A549 (cell line): ENCODE measurements at regions not wholly inside any gene's neighbourhood (a gene's known extent, or its start where the extent isn't known, plus 50 kb on each side); places are given as distances from the start of the nearest gene placed in this dataset.
"Not testable (repeated sequence)": the region's sequence is repeated elsewhere in the genome, so short reads cannot be mapped to it uniquely, and the experiment has no call there.

ENCODE experiments used
- ATAC-seq, 2 experiments: fragments of 200-7000 bp in 1 of 2; fragments of >200 bp in 1 of 2; cut with Nextera tagmentation in 1 of 2; cut with Tn5 transposase in 1 of 2; 3 replicates each; pipeline versions ENCODE4 v1.8.0 to v1.9.1; 2018 to 2020; ENCODE audit warnings: mild to moderate bottlenecking in 1 of 2, moderate library complexity in 1 of 2
- CTCF ChIA-PET: fragments of 300-600 bp; sonication (Branson Sonifier 250); formaldehyde crosslinking; extraction: SDS; loops from one replicate; lab custom pipeline; 2021; ENCODE audit warnings: antibody characterized with exemption, inconsistent platforms; lab: Yijun Ruan, JAX
- POLR2A ChIA-PET: fragments of 350-600 bp; formaldehyde crosslinking; extraction: SDS; loops from one replicate; lab custom pipeline; 2021; ENCODE audit warnings: antibody characterized with exemption, inconsistent platforms; lab: Yijun Ruan, JAX
- DNase-seq, 2 experiments: peaks; one replicate each; pipeline versions ENCODE4 v3.0.0 to v3.0.0-alpha.2; 2011 to 2016; ENCODE audit warnings: low read depth in 1 of 2, low spot score in 1 of 2
- FAIRE-seq: peaks from 2 replicates; lab custom pipeline; 2011; peaks lifted over from hg19 to GRCh38; lab: Jason Lieb, UNC
- H3K27ac ChIP-seq, 2 experiments: fragments of >200 bp; sonication (Bioruptor Twin); formaldehyde crosslinking; 3 replicates each; pipeline ENCODE4 v1.5.1; 2016 to 2017
- H3K4me1 ChIP-seq: fragments of >200 bp; sonication (Bioruptor Twin); formaldehyde crosslinking; 3 replicates; pipeline ENCODE4 v1.6.1; 2016
- H3K4me2 ChIP-seq: fragments of >200 bp; sonication (Bioruptor Twin); formaldehyde crosslinking; 3 replicates; pipeline ENCODE4 v1.6.1; 2016
- H3K4me3 ChIP-seq: fragments of >200 bp; sonication (Bioruptor Twin); formaldehyde crosslinking; 3 replicates; pipeline ENCODE4 v1.5.1; 2016
- H3K9me3 ChIP-seq: fragments of >200 bp; sonication (Bioruptor Twin); formaldehyde crosslinking; 3 replicates; pipeline ENCODE4 v1.6.1; 2016
- BCL3 ChIP-seq: fragments of >200 bp; sonication (Bioruptor Twin); formaldehyde crosslinking; IDR thresholded peaks from 3 replicates; pipeline ENCODE4 v1.6.1; 2016
- CBX8 ChIP-seq: fragments of 200-600 bp; sonication (generic); IDR thresholded peaks from 2 replicates; pipeline ENCODE4 v1.6.1; 2016
- CHD2 ChIP-seq: fragments of 150-350 bp; IDR thresholded peaks from 2 replicates; pipeline ENCODE4 v1.6.1; 2014; ENCODE audit warnings: low read length; ENCODE audit not compliant: partially characterized antibody
- FOSL2 ChIP-seq, 2 experiments: fragments of 450-650 bp in 1 of 2; fragments of >200 bp in 1 of 2; sonication (Bioruptor Twin) in 1 of 2; formaldehyde crosslinking; IDR thresholded peaks; 2 replicates each; pipeline versions ENCODE4 v1.5.0 to v1.6.1; 2016 to 2020; ENCODE audit warnings: mild to moderate bottlenecking in 1 of 2, moderate library complexity in 1 of 2
- HDAC2 ChIP-seq: fragments of 200-600 bp; sonication (generic); IDR thresholded peaks from 2 replicates; pipeline ENCODE4 v1.6.1; 2016
- HMGXB4 ChIP-seq: fragments of 250-450 bp; sonication (Bioruptor Pico); IDR thresholded peaks from 2 replicates; pipeline ENCODE4 v1.5.0; 2021; ENCODE audit warnings: mild to moderate bottlenecking, moderate library complexity, borderline replicate concordance
- HOXA7 ChIP-seq: fragments of 250-450 bp; sonication (Bioruptor Pico); IDR thresholded peaks from 2 replicates; pipeline ENCODE4 v1.5.0; 2020; ENCODE audit warnings: mild to moderate bottlenecking, moderate library complexity
- JUNB ChIP-seq: fragments of >200 bp; sonication (Bioruptor Twin); formaldehyde crosslinking; IDR thresholded peaks from 2 replicates; pipeline ENCODE4 v1.6.1; 2016
- KDM1A ChIP-seq: fragments of 200-600 bp; sonication (generic); IDR thresholded peaks from 2 replicates; pipeline ENCODE4 v1.6.1; 2016; ENCODE audit warnings: low read depth, mild to moderate bottlenecking
- MAFK ChIP-seq: fragments of 450-650 bp; IDR thresholded peaks from 2 replicates; pipeline ENCODE4 v1.6.1; 2014; ENCODE audit not compliant: partially characterized antibody
- MAZ ChIP-seq: fragments of 150-350 bp; IDR thresholded peaks from 2 replicates; pipeline ENCODE4 v1.6.1; 2014; ENCODE audit warnings: antibody characterized with exemption, low read depth, low read length, borderline replicate concordance
- MYC ChIP-seq: IDR thresholded peaks from 2 replicates; pipeline ENCODE4 v1.6.1; 2012; ENCODE audit warnings: mild to moderate bottlenecking, inconsistent platforms, low read length, improper control_type of control experiment, borderline replicate concordance
- NFE2L2 ChIP-seq: fragments of 150-350 bp; conservative IDR thresholded peaks from 2 replicates; pipeline ENCODE4 v1.6.1; 2014; ENCODE audit warnings: low read length
- NPAS2 ChIP-seq: fragments of 250-450 bp; sonication (Bioruptor Pico); IDR thresholded peaks from 2 replicates; pipeline ENCODE4 v1.8.0; 2022; ENCODE audit warnings: mild to moderate bottlenecking, moderate library complexity, borderline replicate concordance
- POLR2A ChIP-seq: IDR thresholded peaks from 2 replicates; pipeline ENCODE4 v1.6.1; 2012; ENCODE audit warnings: mild to moderate bottlenecking, low read length
- POLR2AphosphoS2 ChIP-seq: conservative IDR thresholded peaks from 2 replicates; pipeline ENCODE4 v1.6.1; 2012; ENCODE audit warnings: low read length, improper control_type of control experiment, inconsistent platforms
- RAD21 ChIP-seq, 2 experiments: fragments of >200 bp in 1 of 2; sonication (Bioruptor Twin) in 1 of 2; formaldehyde crosslinking in 1 of 2; IDR thresholded peaks in 1 of 2; conservative IDR thresholded peaks in 1 of 2; 2 replicates in 1 of 2; 3 replicates in 1 of 2; pipeline ENCODE4 v1.6.1; 2012 to 2018; ENCODE audit warnings: inconsistent platforms in 1 of 2
- RARB ChIP-seq: fragments of 250-450 bp; sonication (Bioruptor Pico); IDR thresholded peaks from 2 replicates; pipeline ENCODE4 v1.8.0; 2021; ENCODE audit warnings: mild to moderate bottlenecking, moderate library complexity
- RFX5 ChIP-seq: fragments of 450-650 bp; IDR thresholded peaks from 2 replicates; pipeline ENCODE4 v1.7.1; 2014; ENCODE audit warnings: antibody characterized with exemption, mild to moderate bottlenecking, moderate library complexity
- TFCP2L1 ChIP-seq: fragments of 250-450 bp; sonication (Bioruptor Pico); IDR thresholded peaks from 2 replicates; pipeline ENCODE4 v1.5.0; 2021; ENCODE audit warnings: mild to moderate bottlenecking
- USF2 ChIP-seq: fragments of 450-650 bp; IDR thresholded peaks from 2 replicates; pipeline ENCODE4 v1.6.1; 2014; ENCODE audit warnings: antibody characterized with exemption
- WGBS: methylation state at CpG from one replicate; pipeline ENCODE4 v1.1.6; 2017; ENCODE audit errors: missing lambda C conversion rate; 5-methylcytosine and 5-hydroxymethylcytosine counted together
- TF ChIP-seq, protein P1 (sequence below): fragments of 250-450 bp; sonication (Bioruptor Pico); IDR thresholded peaks from 2 replicates; pipeline ENCODE4 v1.5.0; 2020; ENCODE audit warnings: low read depth, mild to moderate bottlenecking, moderate library complexity
- TF ChIP-seq, protein P2 (sequence below): IDR thresholded peaks from 2 replicates; pipeline ENCODE4 v1.6.1; 2012
- TF ChIP-seq, protein P3 (sequence below): fragments of >200 bp; sonication (Bioruptor Twin); formaldehyde crosslinking; IDR thresholded peaks from 2 replicates; pipeline ENCODE4 v1.6.1; 2016
- TF ChIP-seq, protein P4 (sequence below): fragments of 150-350 bp; IDR thresholded peaks from 2 replicates; pipeline ENCODE4 v1.6.1; 2014; ENCODE audit warnings: low read depth, mild to moderate bottlenecking, low read length
- TF ChIP-seq, protein P5 (sequence below): IDR thresholded peaks from 2 replicates; pipeline ENCODE4 v1.6.1; 2012

- Histone ChIP-seq H3K4me3 (no peak overlapping the region), H3K9me3 (no peaks in the 10 kb centered on the region), H3K4me1 (no peaks in the 10 kb centered on the region), H3K4me2 (no peak overlapping the region), H3K27ac (no peak overlapping the region)
- ChIA-PET POLR2A (no interaction called here), CTCF (no interaction called here)
- FAIRE-seq (no peak), ATAC-seq (no peak), DNase-seq (no peak)
- no peak for TF ChIP-seq CBX8
- no peak for TF ChIP-seq BCL3
- TF ChIP-seq, protein P1, sequence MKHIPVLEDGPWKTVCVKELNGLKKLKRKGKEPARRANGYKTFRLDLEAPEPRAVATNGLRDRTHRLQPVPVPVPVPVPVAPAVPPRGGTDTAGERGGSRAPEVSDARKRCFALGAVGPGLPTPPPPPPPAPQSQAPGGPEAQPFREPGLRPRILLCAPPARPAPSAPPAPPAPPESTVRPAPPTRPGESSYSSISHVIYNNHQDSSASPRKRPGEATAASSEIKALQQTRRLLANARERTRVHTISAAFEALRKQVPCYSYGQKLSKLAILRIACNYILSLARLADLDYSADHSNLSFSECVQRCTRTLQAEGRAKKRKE (CRISPR knock-in tag) = no peak
- TF ChIP-seq RARB (CRISPR knock-in tag) = no peak
- no peak for TF ChIP-seq FOSL2 (IDR thresholded peaks at IDR 0.05)
- no peak for TF ChIP-seq FOSL2 (CRISPR knock-in tag; IDR thresholded peaks at IDR 0.05)
- TF ChIP-seq, protein P2, sequence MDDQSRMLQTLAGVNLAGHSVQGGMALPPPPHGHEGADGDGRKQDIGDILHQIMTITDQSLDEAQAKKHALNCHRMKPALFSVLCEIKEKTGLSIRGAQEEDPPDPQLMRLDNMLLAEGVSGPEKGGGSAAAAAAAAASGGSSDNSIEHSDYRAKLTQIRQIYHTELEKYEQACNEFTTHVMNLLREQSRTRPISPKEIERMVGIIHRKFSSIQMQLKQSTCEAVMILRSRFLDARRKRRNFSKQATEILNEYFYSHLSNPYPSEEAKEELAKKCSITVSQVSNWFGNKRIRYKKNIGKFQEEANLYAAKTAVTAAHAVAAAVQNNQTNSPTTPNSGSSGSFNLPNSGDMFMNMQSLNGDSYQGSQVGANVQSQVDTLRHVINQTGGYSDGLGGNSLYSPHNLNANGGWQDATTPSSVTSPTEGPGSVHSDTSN = no peak
- TF ChIP-seq RFX5 = no peak
- TF ChIP-seq KDM1A = no peak
- TF ChIP-seq HMGXB4 (CRISPR knock-in tag) = no peak
- no peak for TF ChIP-seq NPAS2 (CRISPR knock-in tag)
- no peak for TF ChIP-seq RAD21 (conservative IDR thresholded peaks at IDR 0.05 in 1 of 2, IDR thresholded peaks at IDR 0.05 in 1 of 2)
- no peak for TF ChIP-seq MAZ
- TF ChIP-seq HDAC2 = no peak
- TF ChIP-seq MAFK = no peak
- WGBS = 62% methylated on average over 5 of the region's 5 CpGs
Observed at GRCh38 chr4:137896221-137896737, 345.9 kb downstream of the SLC7A11 start.

DNA sequence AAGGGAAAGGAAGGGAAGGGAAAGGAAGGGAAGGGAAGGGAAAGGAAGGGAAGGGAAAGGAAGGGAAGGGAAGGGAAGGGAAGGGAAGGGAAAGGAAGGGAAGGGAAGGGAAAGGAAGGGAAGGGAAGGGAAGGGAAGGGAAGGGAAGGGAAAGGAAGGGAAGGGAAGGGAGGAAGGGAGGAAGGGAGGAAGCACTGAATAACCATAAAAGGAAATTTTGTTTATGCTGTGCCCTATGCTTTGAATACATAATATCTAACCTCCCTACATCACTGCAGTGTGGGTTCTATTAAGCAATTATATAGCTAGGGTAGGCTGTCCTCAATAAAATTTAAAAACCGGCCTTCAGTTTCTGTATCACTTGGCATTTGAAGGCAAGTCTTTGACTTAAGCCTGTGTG is 346.6 kb downstream of the SLC7A11 start:
- H3K4me3 ChIP-seq, FAIRE-seq: not testable (repeated sequence)
- WGBS = 100% methylated on average over 1 of the region's 1 CpG

DNA sequence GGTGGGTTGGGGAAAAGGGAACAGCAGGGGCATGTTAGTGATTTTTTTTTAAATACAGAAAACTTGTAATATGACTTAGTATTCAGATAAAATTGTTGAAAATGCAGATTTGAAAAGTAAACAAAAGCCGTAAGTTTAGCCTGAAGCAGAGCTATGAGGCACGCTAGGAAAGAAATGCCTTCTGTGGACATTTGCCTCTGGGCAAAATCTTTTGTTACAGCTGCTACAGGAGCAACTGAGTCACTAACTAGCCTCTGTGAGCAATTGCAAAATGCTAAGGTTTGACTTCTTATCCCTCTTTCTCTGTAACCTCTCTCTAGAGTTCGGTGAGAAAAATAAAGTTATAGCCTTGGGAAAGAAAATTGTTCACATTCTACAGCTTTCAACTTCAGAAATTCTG is 350.0 kb downstream of the SLC7A11 start:
- no peaks in the 10 kb centered on the region for H3K9me3 ChIP-seq
- no peak overlapping the region for H3K4me3 ChIP-seq
- TF ChIP-seq MAZ (no peak), TFCP2L1 (CRISPR knock-in tag) (no peak), CBX8 (no peak), CHD2 (no peak), USF2 (no peak), POLR2AphosphoS2 (no peak), NFE2L2 (no peak), JUNB (no peak), POLR2A (no peak), MYC (no peak), HOXA7 (CRISPR knock-in tag) (no peak), HDAC2 (no peak)
- TF ChIP-seq, protein P3, sequence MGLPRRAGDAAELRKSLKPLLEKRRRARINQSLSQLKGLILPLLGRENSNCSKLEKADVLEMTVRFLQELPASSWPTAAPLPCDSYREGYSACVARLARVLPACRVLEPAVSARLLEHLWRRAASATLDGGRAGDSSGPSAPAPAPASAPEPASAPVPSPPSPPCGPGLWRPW = no peak
- TF ChIP-seq, protein P4, sequence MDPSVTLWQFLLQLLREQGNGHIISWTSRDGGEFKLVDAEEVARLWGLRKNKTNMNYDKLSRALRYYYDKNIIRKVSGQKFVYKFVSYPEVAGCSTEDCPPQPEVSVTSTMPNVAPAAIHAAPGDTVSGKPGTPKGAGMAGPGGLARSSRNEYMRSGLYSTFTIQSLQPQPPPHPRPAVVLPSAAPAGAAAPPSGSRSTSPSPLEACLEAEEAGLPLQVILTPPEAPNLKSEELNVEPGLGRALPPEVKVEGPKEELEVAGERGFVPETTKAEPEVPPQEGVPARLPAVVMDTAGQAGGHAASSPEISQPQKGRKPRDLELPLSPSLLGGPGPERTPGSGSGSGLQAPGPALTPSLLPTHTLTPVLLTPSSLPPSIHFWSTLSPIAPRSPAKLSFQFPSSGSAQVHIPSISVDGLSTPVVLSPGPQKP = no peak
- TF ChIP-seq, protein P5, sequence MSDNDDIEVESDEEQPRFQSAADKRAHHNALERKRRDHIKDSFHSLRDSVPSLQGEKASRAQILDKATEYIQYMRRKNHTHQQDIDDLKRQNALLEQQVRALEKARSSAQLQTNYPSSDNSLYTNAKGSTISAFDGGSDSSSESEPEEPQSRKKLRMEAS = no peak
- ChIA-PET POLR2A (no interaction called here), CTCF (no interaction called here)
- 38% methylated on average over 3 of the region's 3 CpGs for WGBS
- H3K4me2 ChIP-seq = no peak overlapping the region
- FAIRE-seq = no peak
- no peak for ATAC-seq
- H3K27ac ChIP-seq = no peak overlapping the region
- no peak for DNase-seq
- H3K4me1 ChIP-seq = no peaks in the 10 kb centered on the region

More for the DNA sequence above, 346.6 kb downstream of the SLC7A11 start:
- H3K27ac ChIP-seq, CTCF ChIA-PET, H3K9me3 ChIP-seq, H3K4me2 ChIP-seq, POLR2A ChIA-PET, H3K4me1 ChIP-seq, DNase-seq, ATAC-seq: not testable (repeated sequence)
